Cardiac septum (tissue), 1 donor: ENCODE measurements at regions not wholly inside any gene's neighbourhood (a gene's known extent, or its start where the extent isn't known, plus 50 kb on each side); places are given as distances from the start of the nearest gene placed in this dataset.

Experiments used
- DNase-seq: peaks from one replicate; pipeline ENCODE4 v3.0.0-alpha.2; 2020; ENCODE audit warnings: low spot score
- intact Hi-C: fragments of 100-400 bp; cut with DNase I; formaldehyde crosslinking; loops from one replicate; pipeline ENCODE4 v1.14.0; 2022
- donor health status: DM: no; HTN: no; CAD: no.

DNA sequence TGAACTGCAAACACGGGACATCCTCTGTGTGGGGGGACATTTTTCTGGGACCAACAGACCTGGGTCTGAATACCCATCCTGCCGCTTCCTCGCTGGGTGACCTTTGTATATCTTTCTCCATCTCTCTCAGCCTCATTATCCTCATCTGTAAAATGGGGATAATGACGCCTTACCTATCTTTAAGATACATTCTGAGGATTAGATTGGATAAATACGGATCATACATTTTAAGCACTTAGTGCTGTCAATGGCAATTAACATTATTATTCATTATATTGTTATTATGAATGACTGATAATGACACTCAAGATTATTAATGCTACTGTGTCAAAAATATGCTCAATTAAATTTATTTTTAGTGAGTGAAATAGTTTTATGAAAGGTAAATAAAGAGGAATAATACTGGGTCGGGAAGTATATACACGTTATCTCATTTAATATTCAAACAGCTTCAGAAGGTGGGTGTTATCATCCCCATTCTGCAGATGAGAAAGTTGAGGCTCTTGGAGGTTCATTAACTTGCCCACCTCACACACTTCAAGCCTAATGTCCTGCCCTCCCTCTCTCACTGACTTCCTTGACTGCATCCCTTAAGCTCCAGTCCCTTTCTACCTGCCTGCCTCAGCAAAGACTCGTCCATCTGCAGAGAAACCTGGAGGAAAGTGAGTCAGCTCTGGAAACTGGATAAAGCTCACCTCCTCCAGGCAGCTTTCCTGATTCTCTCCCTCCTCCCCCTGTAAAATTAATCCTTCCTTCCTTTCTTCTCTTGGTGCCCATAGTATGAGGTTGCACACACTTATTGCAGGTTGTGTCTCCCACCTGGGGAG lies 120.7 kb upstream of the JUN start:
- DNase-seq = no peak
- intact Hi-C loops = loop anchor here (5.0 kb wide), 3 partner anchors 87 to 393 kb away; partner anchors contain the start of gene FGGY

DNA sequence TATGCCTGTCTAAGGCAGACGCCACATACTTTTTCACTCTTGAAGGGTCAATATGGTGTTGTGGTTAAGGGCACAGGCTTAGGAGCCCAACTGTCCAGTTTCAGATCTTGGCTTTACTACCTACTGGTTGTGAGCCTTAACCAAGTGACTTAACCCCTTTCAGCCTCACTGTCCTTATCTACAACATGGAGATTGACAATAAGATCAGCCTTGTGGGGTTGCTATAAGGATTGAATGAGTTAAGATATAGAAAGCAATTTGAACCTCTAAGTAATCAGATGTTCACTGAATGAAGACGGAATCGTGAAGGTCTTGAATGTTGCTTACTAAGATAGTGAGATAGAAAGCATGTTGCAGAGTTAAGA lies 121.3 kb upstream of the JUN start:
- intact Hi-C loops = no loop called here
- no peak for DNase-seq

- intact Hi-C loops = no loop called here
- DNase-seq = no peak
Observed at GRCh38 chr1:58905628-58906221, 121.9 kb upstream of the JUN start.

- intact Hi-C loops = no loop called here
- DNase-seq = no peak
Observed at GRCh38 chr1:58907398-58907797, 123.6 kb upstream of the JUN start.

- intact Hi-C loops = no loop called here
- DNase-seq = no peak
Observed at GRCh38 chr1:58908561-58909560, 125.0 kb upstream of the JUN start.

- intact Hi-C loops = no loop called here
- DNase-seq = no peak
Observed at GRCh38 chr1:58909914-58910681, 126.3 kb upstream of the JUN start.

DNA sequence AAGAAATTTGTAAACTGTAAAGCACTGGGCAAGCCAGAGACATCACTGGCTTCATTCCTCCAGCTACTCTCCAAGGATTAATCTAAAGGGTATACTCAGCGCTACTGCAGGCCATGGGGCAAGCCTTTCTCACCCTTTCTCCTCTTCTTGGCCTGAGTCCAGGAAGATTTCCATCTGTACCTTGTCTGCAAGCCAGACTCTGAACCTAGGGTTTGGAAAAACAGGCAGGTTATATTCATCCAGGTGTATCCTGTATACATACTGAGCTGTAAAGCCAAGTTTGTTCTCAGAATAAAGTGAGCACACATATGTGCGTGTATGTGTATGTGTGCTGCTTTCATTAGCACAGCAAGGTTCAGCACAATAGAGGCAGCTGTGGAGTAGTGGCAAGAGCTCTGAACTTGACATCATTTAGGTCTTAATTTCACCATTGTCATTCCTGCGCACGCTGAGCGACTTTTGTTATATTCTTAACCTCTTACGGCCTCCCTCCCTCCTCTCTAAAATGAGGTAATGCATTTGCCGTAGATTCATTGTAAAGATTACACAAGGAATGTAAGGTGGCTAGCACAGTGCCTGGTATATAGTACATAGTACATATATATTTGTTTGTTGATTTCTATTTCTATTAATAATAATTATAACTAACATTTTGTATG lies 128.1 kb upstream of the JUN start:
- intact Hi-C loops = no loop called here
- no peak for DNase-seq

DNA sequence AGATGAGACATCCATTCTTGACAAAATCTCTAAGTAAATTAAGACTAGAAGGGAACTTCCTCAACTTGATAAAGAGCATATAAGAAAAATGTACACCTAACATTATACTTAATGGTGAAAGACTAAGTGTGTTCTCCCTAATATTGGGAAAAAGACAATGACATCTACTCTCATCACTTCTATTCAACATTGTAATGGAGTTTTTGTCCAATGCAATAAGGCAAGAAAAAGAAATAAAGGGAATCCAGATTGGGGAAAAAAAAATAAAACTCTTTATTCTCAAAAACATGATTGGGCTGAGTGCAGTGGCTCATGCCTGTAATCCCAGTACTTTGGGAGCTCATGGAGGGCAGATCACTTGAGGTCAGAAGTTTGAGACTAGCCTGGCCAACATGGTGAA lies 131.1 kb upstream of the JUN start:
- intact Hi-C loops = no loop called here
- no peak for DNase-seq

DNA sequence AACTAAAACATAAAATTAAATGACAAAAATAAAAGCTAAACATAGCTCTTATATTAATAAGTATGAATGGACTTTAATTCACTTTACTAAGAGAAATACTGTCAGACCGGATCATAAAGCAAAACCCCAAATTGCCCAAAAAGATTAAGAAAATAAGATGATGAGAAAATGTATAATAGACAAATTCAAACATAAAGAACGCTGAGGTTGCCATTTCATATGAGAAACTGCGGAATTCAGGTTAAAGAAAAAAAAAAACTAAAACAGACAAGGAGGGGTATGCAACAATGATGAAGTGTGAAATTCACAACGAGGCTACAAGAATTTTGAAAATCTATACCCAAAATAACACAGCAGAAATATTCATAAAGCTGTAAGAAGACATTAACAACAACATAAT lies 133.6 kb upstream of the JUN start:
- intact Hi-C loops = no loop called here

DNA sequence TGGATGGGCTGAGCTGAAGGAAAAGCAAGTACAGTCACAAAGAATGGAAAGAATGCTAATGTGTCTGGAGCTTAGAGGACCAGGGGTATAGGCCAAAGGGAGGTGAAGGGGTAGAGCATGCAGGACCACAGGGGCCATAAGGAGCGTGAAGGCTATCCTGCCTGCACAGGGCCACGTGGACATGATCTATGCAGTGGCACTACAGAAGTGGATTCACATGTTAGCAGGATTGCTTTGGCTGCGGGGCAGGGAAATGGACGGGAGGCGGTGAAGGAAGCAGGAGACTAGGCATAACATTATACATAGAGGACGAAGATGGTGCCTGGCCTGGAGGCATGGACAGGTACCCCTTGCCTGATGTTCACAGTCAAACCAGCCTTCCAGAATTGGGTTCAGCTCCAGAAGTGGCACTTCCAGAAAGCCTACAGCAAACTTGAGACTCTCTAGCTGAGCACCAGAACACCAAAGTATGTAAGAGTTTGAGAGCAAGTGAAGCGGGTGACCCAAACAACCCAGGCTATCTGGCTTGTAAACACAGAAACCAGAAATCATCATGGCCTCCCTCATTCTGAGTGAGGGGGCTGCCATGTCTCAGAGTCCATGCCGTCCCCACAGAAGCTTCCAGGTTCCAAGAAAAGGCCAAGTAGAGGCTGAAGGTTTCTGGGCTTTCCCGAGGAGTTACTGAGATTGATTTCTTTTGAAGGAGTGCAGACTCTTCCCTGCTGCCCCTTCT lies 135.5 kb upstream of the JUN start:
- intact Hi-C loops = no loop called here
- DNase-seq = no peak

More for the DNA sequence above, 133.6 kb upstream of the JUN start:
- no peak for DNase-seq

GRCh38 chr1:58919959-58920321 lies 136.1 kb upstream of the JUN start:
- intact Hi-C loops = no loop called here
- no peak for DNase-seq

DNA sequence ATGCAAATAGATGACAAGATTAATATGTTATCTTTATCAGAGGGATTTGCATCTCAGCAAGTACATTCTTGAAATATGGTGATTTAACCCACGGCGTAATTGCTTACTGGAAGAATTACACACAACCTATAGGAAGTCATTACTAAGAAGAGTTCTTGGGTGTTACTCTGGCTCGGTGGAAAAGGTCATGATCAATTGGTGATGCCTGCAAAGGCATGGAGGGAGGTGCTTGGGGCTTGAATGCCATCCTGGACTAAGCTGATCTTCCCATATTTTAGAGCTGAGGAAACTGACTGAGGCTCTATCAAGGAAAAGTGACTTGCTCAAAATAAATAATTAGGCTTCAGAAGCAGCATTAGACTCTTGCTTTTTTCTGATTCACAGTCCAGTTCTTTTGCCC lies 137.5 kb upstream of the JUN start:
- intact Hi-C loops = no loop called here
- DNase-seq = no peak

DNA sequence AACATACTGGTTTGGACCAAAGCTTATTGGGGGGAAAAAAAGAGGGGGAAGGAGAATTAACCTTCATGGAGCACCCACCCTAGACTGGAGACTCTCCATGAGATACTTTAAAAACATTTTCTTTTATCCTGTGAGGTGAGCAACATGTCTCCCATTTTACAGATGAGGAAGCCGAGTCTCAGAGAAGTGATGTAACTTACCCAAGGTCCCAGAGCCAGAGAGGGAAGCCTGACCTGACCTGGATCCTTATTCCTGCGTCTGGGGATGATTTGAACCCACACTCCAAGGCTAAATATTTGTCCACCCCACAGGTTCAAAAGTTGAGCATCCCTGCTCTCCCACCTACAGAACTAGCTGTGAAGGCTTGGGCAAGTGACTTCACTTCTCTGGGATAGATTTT lies 137.9 kb upstream of the JUN start:
- DNase-seq = no peak

GRCh38 chr1:58922302-58923089 lies 138.6 kb upstream of the JUN start:
- DNase-seq = no peak
- intact Hi-C loops = no loop called here

More for the DNA sequence above, 137.9 kb upstream of the JUN start:
- intact Hi-C loops = no loop called here

- intact Hi-C loops = no loop called here
- no peak for DNase-seq
Observed at GRCh38 chr1:58923090-58923470, 139.2 kb upstream of the JUN start.

DNA sequence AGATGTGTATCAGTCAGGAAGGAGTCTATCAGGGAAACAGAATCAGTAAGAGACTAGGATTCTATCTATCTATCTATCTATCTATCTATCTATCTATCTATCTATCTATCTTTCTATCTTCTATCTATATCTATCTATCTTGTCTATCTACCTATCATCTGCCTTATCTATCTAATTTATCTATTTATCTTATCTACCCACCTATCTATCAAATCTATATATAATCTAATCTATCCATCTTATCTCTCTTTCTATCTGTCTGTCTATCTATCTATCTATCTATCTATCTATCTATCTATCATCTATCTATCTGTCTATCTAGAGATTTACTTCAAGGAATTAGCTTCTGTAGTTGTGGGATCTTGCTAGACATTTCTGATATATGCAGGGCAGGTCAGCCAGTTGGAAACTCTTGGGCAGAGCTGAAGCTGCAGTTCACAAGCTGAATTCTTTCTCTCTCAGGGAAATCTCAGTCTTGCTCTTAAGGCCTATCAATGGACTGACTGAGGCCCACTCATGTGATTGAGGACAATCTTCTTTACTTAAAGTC lies 140.2 kb upstream of the JUN start:
- intact Hi-C loops = no loop called here

GRCh38 chr1:58924821-58925220 lies 141.0 kb upstream of the JUN start:
- no peak for DNase-seq
- intact Hi-C loops = no loop called here

More for the DNA sequence above, 140.2 kb upstream of the JUN start:
- DNase-seq = no peak
